NOMO-1 treated with DMSO at 0.1 percent for 48 hours (cell line): ENCODE measurements at regions not wholly inside any gene's neighbourhood (a gene's known extent, or its start where the extent isn't known, plus 50 kb on each side); places are given as distances from the start of the nearest gene placed in this dataset.

ENCODE experiments used
- DNase-seq: peaks from one replicate; lab custom pipeline; 2025; ENCODE audit not compliant: unreplicated experiment; lab: John Stamatoyannopoulos, UW

DNA sequence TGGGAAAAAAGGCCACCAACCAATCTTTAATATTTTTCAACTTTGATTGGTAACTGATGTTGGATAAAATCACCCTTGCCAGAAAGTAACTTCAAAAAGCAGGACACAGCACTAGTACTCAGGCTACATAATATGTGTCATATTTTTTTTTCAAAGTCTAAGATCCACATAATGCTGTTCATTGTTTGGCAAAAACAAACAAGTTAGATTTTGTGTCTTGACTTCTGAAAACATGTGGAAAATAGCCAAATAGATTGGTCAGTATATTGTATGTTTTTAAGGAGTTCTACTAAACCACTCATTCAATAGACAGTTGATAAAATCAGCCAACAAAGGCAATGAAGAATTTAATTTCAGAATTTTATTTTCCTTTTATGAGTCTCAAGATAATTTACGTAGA, 111.7 kb upstream of the CCDC54 start:
- DNase-seq, result no peak

DNA sequence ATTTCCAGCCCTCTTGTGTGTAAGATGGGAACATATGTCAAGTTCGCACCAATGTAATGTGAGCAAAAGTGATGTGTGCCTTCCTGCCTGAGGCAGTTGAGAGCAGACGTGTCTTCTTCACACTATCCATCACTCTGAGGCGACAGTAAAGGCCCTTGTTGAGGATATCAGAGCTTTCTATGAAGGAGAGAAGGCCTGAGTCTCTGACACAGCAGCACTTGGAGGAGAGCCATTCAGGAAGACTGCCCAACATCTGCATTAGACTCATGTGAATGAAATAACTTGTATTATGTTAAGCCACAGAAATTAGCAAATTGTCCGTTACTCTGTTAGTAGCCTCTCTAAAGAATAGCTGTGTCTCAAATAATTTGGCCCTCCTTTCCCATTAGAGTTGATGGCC, 108.8 kb upstream of the CCDC54 start:
- DNase-seq, result no peak

DNA sequence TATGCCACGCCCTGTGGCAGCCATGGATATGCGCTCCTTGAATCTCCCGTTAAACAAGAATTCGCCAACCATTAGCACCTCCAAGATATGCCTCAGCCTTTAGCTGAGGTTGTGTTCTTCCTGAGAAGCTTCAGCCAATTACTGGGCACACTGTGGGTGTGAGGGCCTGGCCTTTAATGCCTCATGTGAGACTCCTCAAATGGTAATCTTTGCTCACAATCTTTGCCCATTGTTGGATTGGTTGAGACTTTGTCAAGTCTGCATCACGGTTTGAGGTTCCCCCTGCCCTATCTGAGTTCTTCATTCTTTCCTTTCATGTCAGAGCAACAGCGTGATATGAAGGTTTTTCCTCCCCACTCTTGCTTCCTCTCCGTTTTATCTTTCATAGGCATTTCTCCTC, 108.1 kb upstream of the CCDC54 start:
- no peak for DNase-seq

DNA sequence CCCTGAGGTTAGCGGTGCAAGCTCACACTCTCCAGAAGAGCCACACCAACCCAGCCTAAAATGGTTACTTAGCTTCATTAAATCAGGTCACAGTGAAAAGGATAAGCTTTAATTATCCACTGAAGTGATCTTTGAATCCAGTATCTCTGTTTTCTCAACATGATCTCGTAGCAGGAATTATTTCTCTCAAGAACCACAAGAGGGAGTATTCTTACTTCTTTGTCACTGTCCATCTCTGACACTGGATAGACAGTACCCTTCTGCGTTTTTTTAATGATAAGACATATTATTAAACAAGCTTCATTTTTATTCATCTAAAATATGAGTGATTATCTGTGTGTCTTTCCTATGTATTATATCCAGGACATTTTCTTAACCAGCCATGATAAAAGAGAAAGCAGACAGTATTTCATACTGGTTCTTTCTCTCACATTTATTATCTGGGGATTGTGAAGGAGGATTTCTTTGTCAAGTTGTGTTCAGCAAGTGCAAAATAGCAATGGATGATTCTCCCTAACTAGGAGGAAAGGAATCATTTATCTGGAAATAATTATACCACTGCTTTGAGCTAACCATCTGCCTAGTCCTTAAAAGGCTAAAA, 105.4 kb upstream of the CCDC54 start:
- DNase-seq, result peak; percentile 50

DNA sequence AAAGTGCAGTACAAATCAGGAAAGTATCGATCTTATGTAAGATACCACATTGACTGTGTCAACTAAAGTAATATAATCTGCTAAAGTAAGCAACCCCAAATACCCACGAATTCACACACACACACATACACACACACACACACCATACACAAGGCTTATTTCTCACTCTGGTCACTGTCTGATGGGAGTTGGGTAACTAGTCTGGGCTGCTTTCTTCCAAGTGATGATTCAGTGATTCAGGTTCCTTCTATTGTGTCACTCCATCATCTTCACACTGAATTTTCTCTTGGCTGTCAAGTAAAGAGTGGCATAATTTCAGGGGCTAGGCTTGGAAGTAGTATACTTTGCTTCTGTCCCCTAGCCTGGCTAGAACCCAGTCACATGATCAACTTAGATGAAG, 104.8 kb upstream of the CCDC54 start:
- DNase-seq, result no peak

DNA sequence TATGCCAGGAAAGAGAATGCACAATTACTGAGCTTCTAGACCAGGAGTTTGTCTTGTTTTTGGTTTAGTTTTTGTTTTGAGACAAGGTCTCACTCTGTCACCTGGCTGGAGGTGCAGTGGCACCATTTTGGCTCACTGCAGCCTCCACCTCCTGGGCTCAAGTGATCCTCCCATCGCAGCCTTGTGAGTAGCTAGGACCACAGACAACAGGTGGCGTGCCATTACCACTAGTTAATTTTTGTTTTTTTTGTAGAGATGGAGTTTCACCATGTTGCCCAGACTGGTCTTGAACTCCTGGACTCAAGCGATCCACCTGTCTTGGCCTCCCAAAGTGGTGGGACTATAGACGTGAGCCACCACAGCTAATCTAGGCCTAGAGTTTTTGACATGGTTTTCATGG, 104.4 kb upstream of the CCDC54 start:
- no peak for DNase-seq

DNA sequence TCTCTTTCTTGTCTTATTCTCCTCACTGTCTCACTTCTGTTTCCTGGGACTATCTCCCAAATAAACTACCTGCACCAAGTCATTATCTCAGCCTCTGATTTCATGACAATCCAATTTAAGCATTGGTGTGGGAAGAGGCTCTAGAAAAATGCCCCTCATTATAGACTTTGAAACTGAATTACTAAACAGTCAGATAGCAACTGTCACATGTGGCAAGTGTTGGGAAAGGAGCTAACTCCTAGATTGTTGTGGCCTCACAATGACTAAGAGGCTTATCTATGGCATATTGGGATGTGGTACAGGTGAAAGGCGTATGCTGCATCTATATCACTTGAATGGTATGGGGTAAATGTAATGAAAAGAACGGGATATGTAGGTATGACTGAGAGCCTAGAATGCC, 103.5 kb upstream of the CCDC54 start:
- DNase-seq, result no peak

DNA sequence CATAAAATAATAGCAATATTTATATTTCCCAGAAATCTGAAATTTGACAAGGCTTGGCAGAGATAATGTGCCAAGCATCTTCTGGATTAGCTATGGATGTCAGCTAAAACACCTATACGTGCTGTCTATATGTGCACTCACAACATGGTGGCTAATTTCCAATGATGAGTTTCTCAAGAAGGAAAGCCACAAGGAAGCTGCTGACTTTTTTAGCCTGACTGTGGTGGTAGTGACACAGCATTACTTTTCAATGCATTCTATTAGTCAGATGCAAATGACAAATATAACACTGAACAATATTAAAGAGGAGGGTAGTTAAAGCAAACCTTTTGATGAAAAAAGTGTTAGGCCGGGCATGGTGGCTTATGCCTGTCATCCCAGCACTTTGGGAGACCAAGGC, 101.7 kb upstream of the CCDC54 start:
- no peak for DNase-seq

DNA sequence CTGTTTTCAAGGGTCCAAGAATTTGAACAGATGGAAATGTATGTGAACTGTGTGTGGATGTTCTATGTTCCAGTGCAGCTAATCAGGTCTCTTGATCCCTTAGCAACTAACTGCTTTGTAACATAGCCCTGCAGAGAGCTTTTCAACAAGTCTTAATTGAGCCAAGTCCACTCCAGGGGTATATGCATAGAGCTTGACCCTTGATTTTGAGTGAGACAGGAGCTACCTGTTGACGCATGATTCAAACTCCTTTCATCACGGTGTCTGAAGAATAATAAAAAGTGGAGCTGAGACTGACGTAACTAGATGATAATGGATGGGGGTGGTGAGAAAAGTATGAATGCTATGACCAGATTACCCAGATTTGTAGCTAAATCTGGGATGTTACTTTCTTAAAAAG, 93.3 kb upstream of the CCDC54 start:
- no peak for DNase-seq

DNA sequence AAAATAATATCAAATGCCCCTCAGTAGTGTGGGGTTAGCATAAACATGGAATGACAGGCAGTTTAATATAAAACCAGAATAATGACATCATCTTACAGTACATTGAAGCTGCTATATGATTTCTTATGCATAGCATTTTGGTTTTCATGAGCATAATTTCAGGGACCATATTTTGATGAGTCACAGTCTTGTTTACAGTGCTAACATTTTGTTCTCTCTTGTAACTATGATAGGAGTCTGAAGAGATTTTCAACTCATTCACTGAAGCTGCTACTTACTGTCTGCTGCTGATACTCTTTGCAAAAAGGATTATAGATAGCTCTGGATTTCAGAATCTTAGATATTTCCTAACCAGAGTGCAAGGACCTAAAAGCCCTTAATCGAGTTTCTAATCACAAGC, 92.6 kb upstream of the CCDC54 start:
- no peak for DNase-seq

DNA sequence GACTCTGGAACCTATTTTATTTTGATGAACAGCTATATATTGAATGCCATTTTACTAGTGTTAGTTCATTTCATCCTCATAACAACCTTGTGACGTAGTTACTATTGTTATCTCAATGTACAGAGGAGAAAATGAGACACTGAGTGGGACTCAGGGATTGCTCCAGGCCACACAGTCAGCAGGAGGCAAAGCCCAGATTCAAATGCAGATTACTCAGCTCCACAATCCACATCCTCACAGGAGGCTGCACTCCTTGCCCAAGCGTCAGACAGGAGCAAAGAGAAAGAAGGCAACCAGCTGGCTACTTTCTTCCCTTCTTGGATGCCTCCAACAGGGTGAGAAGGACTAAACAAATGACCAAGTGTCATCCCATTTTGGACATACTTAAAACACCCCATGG, 92.0 kb upstream of the CCDC54 start:
- DNase-seq, result no peak

DNA sequence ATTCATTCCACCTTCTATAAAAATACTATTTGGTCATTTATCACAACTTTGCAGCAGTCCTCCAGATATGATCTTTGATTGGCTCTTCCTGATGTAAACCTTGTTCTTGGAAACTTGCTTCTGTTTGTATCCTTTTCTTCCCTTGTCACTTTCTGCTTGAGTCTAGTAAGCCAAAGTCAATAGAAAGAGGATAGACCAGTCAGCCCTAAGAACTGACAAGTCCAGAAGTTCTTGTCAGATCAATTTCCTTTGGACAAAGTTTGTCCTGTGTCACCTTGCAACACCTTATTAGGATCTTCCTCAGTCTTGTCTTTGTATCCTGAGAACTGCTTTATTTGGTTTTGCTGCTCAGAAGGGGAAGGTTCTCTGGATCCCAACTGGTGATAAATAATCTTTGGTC, 87.9 kb upstream of the CCDC54 start:
- no peak for DNase-seq

DNA sequence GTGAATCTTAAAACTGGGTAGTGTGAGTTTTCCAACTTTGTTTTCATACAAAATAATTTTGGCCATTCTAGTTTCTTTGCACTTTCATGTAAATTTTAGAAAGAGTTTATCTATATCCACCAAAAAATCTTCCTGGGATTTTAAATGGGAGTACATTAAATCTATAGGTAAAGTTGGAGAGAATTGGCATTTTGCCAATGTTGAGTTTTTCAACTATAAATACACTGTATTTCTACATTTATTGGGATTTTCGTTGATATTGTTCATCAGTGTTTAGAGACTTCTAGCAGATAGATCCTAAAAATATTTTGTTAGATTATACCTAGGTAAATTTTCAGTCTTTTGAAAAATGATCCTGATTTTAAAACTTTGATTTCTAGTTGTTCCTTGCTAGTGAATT, 83.1 kb upstream of the CCDC54 start:
- no peak for DNase-seq

DNA sequence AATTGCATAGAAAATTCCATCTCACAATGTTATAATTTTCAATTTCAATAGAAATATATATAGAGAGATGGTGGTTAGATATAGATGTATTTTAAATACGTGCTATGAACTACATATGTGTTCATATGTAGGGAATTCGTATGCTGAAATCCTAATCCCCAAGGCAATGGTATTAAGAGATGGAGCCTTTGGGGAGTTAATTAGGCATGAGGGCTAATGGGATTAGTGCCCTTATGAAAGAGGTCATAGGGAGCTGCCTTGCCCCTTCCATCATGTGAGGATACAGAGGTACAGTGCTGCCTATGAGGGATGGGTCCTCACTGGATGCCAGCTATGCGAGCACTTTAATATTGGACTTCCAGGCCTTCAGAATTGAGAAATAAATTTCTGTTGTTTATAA, 79.6 kb upstream of the CCDC54 start:
- DNase-seq, result no peak

DNA sequence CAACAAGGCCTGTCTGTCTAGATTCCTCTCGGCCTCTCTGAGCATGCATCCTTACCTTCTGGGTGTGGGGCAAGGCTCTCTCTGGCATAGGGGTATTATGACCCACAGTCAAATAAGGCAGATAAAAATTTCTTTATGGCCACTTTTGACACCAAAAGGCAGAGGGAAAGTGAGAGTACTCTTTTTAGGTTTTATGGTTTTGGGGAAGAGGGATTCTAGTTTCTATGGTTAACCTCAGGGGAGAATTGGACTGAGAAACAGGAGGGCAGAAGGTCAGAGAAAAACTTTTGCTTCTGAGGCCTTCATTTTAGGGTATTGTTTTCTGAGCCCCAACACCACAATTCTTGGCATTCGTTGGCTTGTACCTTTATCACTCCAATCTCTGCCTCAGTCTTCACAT, 70.0 kb upstream of the CCDC54 start:
- no peak for DNase-seq

DNA sequence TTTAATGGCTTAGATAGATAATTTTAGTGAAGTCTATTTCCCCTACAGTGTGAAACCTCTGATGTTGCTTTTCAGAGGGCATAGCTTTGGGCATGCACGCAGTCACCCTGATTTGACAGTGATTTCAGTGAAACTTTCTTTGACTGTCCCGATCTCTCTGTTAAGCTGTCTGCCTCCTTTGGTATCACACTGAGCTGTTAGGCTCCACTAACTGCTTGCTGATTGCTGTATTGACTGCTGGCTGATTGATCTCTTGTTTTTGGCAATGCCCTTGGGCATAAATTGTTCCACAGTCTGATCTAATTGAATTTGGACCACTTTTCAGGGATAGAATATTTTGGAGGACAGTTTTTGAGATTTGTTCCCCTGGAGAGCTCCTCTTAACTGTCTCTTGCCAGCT, 68.5 kb upstream of the CCDC54 start:
- DNase-seq, result no peak

DNA sequence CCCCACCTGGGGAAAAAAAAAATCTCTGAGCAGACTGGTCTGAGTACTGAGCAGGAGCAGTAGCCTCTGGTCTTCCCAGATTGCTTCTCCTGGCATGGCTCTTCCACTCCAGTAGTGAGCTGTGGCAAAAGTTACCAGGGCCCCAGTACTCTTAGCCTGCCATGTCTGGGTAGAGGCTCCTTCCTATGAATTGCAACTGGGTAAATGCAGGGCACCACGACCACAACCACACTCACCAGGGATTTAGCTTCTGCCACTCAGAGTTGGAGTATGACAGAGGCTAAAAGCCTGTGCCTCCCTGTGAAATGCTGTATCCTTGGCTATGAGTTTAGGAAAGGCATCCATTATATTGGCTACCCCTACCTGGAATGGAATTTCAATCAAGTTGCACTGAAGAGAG, 67.9 kb upstream of the CCDC54 start:
- DNase-seq, result no peak

DNA sequence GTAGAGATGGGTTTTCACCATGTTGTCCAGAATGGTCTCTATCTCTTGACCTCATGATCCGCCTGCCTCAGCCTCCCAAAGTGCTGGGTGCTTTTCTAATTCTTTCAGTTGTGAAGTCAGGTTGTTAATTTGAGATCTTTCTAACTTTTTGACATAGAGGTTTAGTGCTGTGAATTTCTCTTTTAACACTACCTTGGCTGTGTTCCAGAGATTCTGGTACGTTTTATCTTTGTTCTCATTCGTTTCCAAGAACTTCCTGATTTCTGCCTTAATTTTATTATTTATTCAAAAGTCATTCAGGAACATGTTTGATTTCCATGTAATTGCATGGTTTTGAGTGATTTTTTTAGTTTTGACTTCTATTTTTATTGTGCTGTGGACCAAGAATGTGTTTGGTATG, 63.5 kb upstream of the CCDC54 start:
- no peak for DNase-seq

DNA sequence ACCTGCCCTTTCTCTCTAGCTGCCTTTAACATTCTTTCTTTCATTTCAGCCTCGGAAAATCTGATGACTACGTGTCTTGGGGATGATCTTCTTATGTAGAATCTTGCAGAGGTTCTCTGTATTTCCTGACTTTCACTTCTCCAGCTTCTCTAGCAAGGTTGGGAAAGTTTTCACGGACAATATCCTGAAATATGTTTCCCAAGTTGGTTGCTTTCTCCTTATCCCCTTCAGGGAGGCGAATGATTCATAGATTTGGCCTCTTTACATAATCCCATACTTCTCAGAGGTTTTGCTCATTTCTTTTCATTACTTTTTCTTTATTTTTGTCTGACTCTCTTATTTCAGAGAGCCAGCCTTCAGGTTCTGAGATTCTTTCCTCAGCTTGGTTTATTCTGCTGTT, 62.1 kb upstream of the CCDC54 start:
- no peak for DNase-seq

DNA sequence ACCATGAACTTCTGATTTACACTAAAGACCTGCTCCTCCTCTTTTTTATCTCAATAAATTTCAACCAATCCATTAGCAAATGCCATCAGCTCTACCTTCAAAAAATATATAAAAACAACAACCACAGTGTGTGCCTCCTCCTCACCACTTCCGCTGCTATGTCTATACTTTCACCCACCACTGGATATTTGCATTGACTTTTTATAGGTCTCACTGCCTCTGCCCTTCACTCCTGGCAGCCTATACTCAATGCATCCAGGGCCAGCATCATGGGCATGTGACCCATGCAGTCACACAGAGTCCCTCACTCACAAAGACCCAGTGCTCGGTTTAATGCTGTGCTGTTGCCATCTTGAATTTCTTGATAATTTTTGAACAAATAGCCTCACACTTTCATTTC, 53.5 kb upstream of the CCDC54 start:
- no peak for DNase-seq

DNA sequence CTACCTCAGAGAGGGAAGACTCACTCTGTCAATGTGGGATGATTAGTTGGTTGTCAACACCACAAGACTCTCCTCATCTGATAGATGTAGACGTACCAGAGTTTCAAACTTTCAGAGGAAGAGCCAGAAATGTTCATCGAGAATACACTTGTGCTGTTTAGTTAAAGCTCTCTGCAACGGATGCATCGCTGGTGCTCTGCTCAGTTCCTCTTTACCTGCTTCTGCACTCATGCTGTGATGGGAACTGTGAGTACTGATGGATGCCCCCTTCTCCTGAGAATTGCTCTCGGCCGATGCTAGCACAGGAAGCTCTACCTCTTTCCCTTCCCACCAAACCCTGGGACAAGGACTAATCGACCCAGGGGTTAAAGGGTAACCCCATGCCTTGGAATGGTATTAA, 51.8 kb upstream of the CCDC54 start:
- DNase-seq, result no peak
